ENCODE measurements at regions not wholly inside any gene's neighbourhood (a gene's known extent, or its start where the extent isn't known, plus 50 kb on each side); places are given as distances from the start of the nearest gene placed in this dataset.

DNA sequence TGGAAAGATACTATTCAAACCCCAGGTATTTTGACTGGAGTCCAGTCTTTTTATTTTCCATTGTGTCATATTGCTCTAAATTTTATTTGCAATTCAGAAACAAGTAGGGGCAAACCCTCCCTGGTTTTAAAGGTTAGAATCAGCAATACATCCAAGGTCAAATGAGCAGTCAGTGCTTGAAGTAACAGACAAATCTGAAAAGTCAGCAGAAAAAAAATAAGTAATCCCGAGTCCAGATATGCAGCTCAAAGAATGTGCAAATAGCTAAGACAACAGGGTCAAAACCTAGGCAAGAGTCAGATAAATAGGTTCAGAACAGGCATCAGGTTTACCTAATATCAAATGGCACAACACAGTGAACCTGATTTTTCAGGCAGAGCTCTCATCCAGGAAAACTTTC is 367.0 kb downstream of the STK39 start:
- Mint-ChIP-seq H3K9me3 (peaks cover 0 to 2% (median 1%) of the 10 kb centered on the region in 7 donors), H3K27me3 (ENCODE audit: low read depth in 3 of 3) (peaks cover 0 to 7% (median 4%) of the 10 kb centered on the region in 3 donors), H3K4me1 (no peaks in the 10 kb centered on the region), H3K36me3 (no peaks in the 10 kb centered on the region), H3K27ac (no peak overlapping the region), H3K4me3 (no peak overlapping the region)
- H3K27me3 ChIP-seq (ENCODE audit: control insufficient read depth in 2 of 2, insufficient read depth in 2 of 2, low read length in 2 of 2), result no peaks in the 10 kb centered on the region
- no peak overlapping the region for H3K4me2 ChIP-seq (replicated peaks; ENCODE audit: extremely low read depth, low read length, poor library complexity, severe bottlenecking)
- H3K4me1 ChIP-seq (ENCODE audit: control insufficient read depth in 1 of 2, insufficient read depth in 2 of 2, low read length in 2 of 2), result no peaks in the 10 kb centered on the region
- H3K9me3 ChIP-seq (replicated peaks in 1 of 2; ENCODE audit: control insufficient read depth in 1 of 2, insufficient read depth in 1 of 2, low read length in 2 of 2), result no peaks in the 10 kb centered on the region
- DNase-seq, result no peak
- no peak overlapping the region for H2AFZ ChIP-seq (ENCODE audit: insufficient read depth, low read depth, low read length, poor library complexity, severe bottlenecking)
- H3K4me3 ChIP-seq (replicated peaks in 1 of 3; ENCODE audit: low read depth in 2 of 3, low read length in 3 of 3), result no peak overlapping the region
- TF ChIP-seq, protein P1, sequence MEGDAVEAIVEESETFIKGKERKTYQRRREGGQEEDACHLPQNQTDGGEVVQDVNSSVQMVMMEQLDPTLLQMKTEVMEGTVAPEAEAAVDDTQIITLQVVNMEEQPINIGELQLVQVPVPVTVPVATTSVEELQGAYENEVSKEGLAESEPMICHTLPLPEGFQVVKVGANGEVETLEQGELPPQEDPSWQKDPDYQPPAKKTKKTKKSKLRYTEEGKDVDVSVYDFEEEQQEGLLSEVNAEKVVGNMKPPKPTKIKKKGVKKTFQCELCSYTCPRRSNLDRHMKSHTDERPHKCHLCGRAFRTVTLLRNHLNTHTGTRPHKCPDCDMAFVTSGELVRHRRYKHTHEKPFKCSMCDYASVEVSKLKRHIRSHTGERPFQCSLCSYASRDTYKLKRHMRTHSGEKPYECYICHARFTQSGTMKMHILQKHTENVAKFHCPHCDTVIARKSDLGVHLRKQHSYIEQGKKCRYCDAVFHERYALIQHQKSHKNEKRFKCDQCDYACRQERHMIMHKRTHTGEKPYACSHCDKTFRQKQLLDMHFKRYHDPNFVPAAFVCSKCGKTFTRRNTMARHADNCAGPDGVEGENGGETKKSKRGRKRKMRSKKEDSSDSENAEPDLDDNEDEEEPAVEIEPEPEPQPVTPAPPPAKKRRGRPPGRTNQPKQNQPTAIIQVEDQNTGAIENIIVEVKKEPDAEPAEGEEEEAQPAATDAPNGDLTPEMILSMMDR (IDR thresholded peaks at IDR 0.05), result no peak
- intact Hi-C loops (cut with micrococcal nuclease), result no loop called here
- H3K9ac ChIP-seq (ENCODE audit: insufficient read depth, low read length, poor library complexity, severe bottlenecking), result no peak overlapping the region
- H3K79me2 ChIP-seq (ENCODE audit: insufficient read depth, low read length), result no peaks in the 10 kb centered on the region
- no peak overlapping the region for H3K27ac ChIP-seq (ENCODE audit: low read depth in 1 of 2, low read length in 2 of 2)
- 100% methylated on average over 1 of the region's 1 CpG for WGBS (ENCODE audit: insufficient coverage)
- H3K36me3 ChIP-seq (replicated peaks in 1 of 2; ENCODE audit: control insufficient read depth in 1 of 2, insufficient read depth in 2 of 2, low read length in 2 of 2), result no peaks in the 10 kb centered on the region
- H4K20me1 ChIP-seq (ENCODE audit: insufficient read depth, low read length), result no peaks in the 10 kb centered on the region

DNA sequence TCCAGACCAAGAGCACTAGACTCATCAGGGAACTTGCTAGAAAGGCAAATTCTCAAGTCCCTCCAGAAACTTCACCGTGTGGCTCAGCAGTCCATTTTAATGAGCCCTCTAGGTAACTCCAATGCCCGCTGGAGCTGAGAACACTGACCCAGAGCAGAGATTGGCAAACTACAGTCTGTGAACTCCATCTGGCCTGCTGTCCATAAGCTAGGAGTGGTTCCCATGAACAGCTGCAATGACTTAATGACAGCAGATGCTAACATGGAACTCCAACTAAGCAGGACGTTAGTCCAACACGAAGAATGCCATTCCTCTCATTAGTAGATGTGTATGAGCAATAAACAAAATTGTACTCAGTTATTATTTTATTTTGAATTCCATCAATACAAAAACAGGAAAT is 371.9 kb downstream of the STK39 start:
- Mint-ChIP-seq H3K27ac (no peak overlapping the region), H3K36me3 (no peaks in the 10 kb centered on the region), H3K9me3 (peaks cover 0 to 11% (median 2%) of the 10 kb centered on the region in 7 donors), H3K4me3 (no peak overlapping the region), H3K27me3 (ENCODE audit: low read depth in 3 of 3) (peaks cover 0 to 7% (median 0%) of the 10 kb centered on the region in 3 donors), H3K4me1 (no peaks in the 10 kb centered on the region)
- Histone ChIP-seq H3K36me3 (replicated peaks in 1 of 2; ENCODE audit: control insufficient read depth in 1 of 2, insufficient read depth in 2 of 2, low read length in 2 of 2) (no peaks in the 10 kb centered on the region), H3K27me3 (ENCODE audit: control insufficient read depth in 2 of 2, insufficient read depth in 2 of 2, low read length in 2 of 2) (no peaks in the 10 kb centered on the region), H3K9me3 (replicated peaks in 1 of 2; ENCODE audit: control insufficient read depth in 1 of 2, insufficient read depth in 1 of 2, low read length in 2 of 2) (no peaks in the 10 kb centered on the region), H3K4me2 (replicated peaks; ENCODE audit: extremely low read depth, low read length, poor library complexity, severe bottlenecking) (no peak overlapping the region), H4K20me1 (ENCODE audit: insufficient read depth, low read length) (no peaks in the 10 kb centered on the region), H2AFZ (ENCODE audit: insufficient read depth, low read depth, low read length, poor library complexity, severe bottlenecking) (no peak overlapping the region), H3K4me3 (replicated peaks in 1 of 3; ENCODE audit: low read depth in 2 of 3, low read length in 3 of 3) (no peak overlapping the region), H3K27ac (ENCODE audit: low read depth in 1 of 2, low read length in 2 of 2) (no peak overlapping the region), H3K9ac (ENCODE audit: insufficient read depth, low read length, poor library complexity, severe bottlenecking) (no peak overlapping the region), H3K4me1 (ENCODE audit: control insufficient read depth in 1 of 2, insufficient read depth in 2 of 2, low read length in 2 of 2) (no peaks in the 10 kb centered on the region), H3K79me2 (ENCODE audit: insufficient read depth, low read length) (no peaks in the 10 kb centered on the region)
- WGBS (ENCODE audit: insufficient coverage), result 96% methylated on average over 2 of the region's 4 CpGs
- DNase-seq, result no peak
- intact Hi-C loops (cut with micrococcal nuclease), result no loop called here
- TF ChIP-seq, protein P1 (IDR thresholded peaks at IDR 0.05), result no peak

Data from CD14-positive monocyte (primary cell).